ENCODE measurements at regions not wholly inside any gene's neighbourhood (a gene's known extent, or its start where the extent isn't known, plus 50 kb on each side); places are given as distances from the start of the nearest gene placed in this dataset.
"Not testable (repeated sequence)": the region's sequence is repeated elsewhere in the genome, so short reads cannot be mapped to it uniquely, and the experiment has no call there.

GRCh38 chr4:95949808-95950207 lies 109.9 kb downstream of the PDHA2 start:
- ChIA-PET SMC1A (ENCODE audit: uncharacterized antibody, unreplicated experiment) (no interaction called here), POLR2A (no interaction called here), RAD21 (ENCODE audit: unreplicated experiment) (no interaction called here), CTCF (no interaction called here)
- Histone ChIP-seq H3K9me3 (replicated peaks; ENCODE audit: control insufficient read depth, insufficient read depth, low read length) (no peaks in the 10 kb centered on the region), H4K20me1 (ENCODE audit: control insufficient read depth, insufficient read depth) (no peaks in the 10 kb centered on the region), H3K4me1 (ENCODE audit: control insufficient read depth, insufficient read depth, low read length) (no peaks in the 10 kb centered on the region), H3K36me3 (ENCODE audit: control insufficient read depth in 2 of 2, insufficient read depth in 2 of 2, low read length in 1 of 2) (no peaks in the 10 kb centered on the region), H3K27me3 (replicated peaks in 1 of 2; ENCODE audit: control insufficient read depth in 2 of 2, insufficient read depth in 2 of 2, low read length in 1 of 2) (no peaks in the 10 kb centered on the region), H2AFZ (ENCODE audit: control insufficient read depth, low read depth, low read length) (no peak overlapping the region), H3K79me2 (ENCODE audit: control insufficient read depth, insufficient read depth, low read length) (no peaks in the 10 kb centered on the region), H3K4me3 (no peak overlapping the region), H3K4me2 (ENCODE audit: control insufficient read depth, insufficient read depth) (no peak overlapping the region), H3K9ac (ENCODE audit: control insufficient read depth, insufficient read depth, low read length) (no peak overlapping the region), H3K27ac (ENCODE audit: control insufficient read depth, insufficient read depth) (no peak overlapping the region)
- no peak for ATAC-seq
- intact Hi-C loops (cut with micrococcal nuclease; ENCODE audit: unreplicated experiment) = no loop called here
- in situ Hi-C loops (cut with MboI) = no loop called here
- WGBS (ENCODE audit: insufficient coverage, insufficient replicate concordance, low lambda C conversion rate, missing lambda C conversion rate) = 100% methylated on average over 1 of the region's 1 CpG
- no peak for DNase-seq (ENCODE audit: low read depth, low spot score)
- no peak for FAIRE-seq
- TF ChIP-seq TCF7 (IDR thresholded peaks at IDR 0.05; ENCODE audit: borderline replicate concordance) (no peak), STAT3 (IDR thresholded peaks at IDR 0.05; ENCODE audit: low read depth, low read length) (no peak)
- BruUV-seq (replicated peaks) = no TSS peak

GRCh38 chr4:95952538-95952937 lies 112.6 kb downstream of the PDHA2 start:
- H3K36me3 ChIP-seq (ENCODE audit: control insufficient read depth in 2 of 2, insufficient read depth in 2 of 2, low read length in 1 of 2); H3K27ac ChIP-seq (ENCODE audit: control insufficient read depth, insufficient read depth); H4K20me1 ChIP-seq (ENCODE audit: control insufficient read depth, insufficient read depth); DNase-seq (ENCODE audit: low read depth, low spot score); intact Hi-C loops (cut with micrococcal nuclease; ENCODE audit: unreplicated experiment); H3K4me2 ChIP-seq (ENCODE audit: control insufficient read depth, insufficient read depth); SMC1A ChIA-PET (ENCODE audit: uncharacterized antibody, unreplicated experiment); H3K27me3 ChIP-seq (replicated peaks in 1 of 2; ENCODE audit: control insufficient read depth in 2 of 2, insufficient read depth in 2 of 2, low read length in 1 of 2); H3K9ac ChIP-seq (ENCODE audit: control insufficient read depth, insufficient read depth, low read length); RAD21 ChIA-PET (ENCODE audit: unreplicated experiment); POLR2A ChIA-PET; FAIRE-seq; BruUV-seq (replicated peaks); H3K4me1 ChIP-seq (ENCODE audit: control insufficient read depth, insufficient read depth, low read length); in situ Hi-C loops (cut with MboI); H3K4me3 ChIP-seq; H3K9me3 ChIP-seq (replicated peaks; ENCODE audit: control insufficient read depth, insufficient read depth, low read length); H3K79me2 ChIP-seq (ENCODE audit: control insufficient read depth, insufficient read depth, low read length); H2AFZ ChIP-seq (ENCODE audit: control insufficient read depth, low read depth, low read length); ATAC-seq; CTCF ChIA-PET: not testable (repeated sequence)
- WGBS (ENCODE audit: insufficient coverage, insufficient replicate concordance, low lambda C conversion rate, missing lambda C conversion rate) = 3% methylated on average over 2 of the region's 2 CpGs

Data from GM12878 (cell line).